Liver (tissue), 2 donors: ENCODE measurements at regions not wholly inside any gene's neighbourhood (a gene's known extent, or its start where the extent isn't known, plus 50 kb on each side); places are given as distances from the start of the nearest gene placed in this dataset.

ENCODE experiments used
- RAD21 ChIP-seq, 2 donors: IDR thresholded peaks; 2 replicates each; pipeline ENCODE4 v1.6.1; 2016; ENCODE audit warnings: antibody characterized with exemption in 2 of 2, mild to moderate bottlenecking in 2 of 2
- YY1 ChIP-seq: IDR thresholded peaks from 2 replicates; pipeline ENCODE4 v1.6.1; 2016; ENCODE audit warnings: antibody characterized with exemption, mild to moderate bottlenecking
- donor health status: healthy.

DNA sequence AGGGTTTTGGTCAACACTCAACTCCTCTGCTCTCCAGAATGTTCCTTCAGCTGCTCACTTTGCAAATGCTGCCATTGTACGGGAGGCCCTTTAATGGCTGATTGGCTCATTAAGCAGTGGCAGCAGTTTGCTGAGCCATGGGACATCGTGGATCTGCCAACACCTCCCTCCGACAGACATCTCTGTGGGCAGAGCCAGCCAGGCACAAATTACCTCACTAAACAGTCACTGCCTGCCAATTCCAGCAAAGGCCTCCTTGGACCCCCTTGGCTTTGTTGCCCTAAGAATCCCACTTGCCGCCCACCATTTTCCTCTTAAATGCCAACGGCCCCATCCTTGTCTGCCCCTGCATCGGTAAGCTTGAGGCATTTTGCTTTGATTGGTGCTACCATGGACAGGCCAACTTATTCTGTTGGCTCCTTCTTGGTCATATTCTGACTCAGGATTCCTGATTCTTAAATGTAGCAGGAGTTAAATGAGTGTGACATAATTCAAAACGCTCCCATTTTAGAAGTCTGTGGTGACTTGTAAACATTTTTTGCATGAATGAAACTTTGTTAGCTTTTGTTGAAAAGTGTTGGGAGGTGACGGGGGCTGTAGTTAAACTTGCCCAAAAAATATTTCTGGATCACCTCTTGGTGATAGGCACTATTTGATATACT is 57.5 kb upstream of the LMO2 start:
- TF ChIP-seq YY1 (no peak), RAD21 (IDR thresholded peaks at IDR 0.05) (no peak)
